ENCODE measurements at regions not wholly inside any gene's neighbourhood (a gene's known extent, or its start where the extent isn't known, plus 50 kb on each side); places are given as distances from the start of the nearest gene placed in this dataset.
"Not testable (repeated sequence)": the region's sequence is repeated elsewhere in the genome, so short reads cannot be mapped to it uniquely, and the experiment has no call there.

GRCh38 chr2:49858113-49858490 lies 703.8 kb upstream of the FSHR start:
- H3K27me3 Mint-ChIP-seq (ENCODE audit: insufficient read depth, unreplicated experiment), result peaks cover 10% of the 10 kb centered on the region
- H3K4me3 Mint-ChIP-seq (ENCODE audit: unreplicated experiment), result no peak overlapping the region
- TF ChIP-seq, protein P1, sequence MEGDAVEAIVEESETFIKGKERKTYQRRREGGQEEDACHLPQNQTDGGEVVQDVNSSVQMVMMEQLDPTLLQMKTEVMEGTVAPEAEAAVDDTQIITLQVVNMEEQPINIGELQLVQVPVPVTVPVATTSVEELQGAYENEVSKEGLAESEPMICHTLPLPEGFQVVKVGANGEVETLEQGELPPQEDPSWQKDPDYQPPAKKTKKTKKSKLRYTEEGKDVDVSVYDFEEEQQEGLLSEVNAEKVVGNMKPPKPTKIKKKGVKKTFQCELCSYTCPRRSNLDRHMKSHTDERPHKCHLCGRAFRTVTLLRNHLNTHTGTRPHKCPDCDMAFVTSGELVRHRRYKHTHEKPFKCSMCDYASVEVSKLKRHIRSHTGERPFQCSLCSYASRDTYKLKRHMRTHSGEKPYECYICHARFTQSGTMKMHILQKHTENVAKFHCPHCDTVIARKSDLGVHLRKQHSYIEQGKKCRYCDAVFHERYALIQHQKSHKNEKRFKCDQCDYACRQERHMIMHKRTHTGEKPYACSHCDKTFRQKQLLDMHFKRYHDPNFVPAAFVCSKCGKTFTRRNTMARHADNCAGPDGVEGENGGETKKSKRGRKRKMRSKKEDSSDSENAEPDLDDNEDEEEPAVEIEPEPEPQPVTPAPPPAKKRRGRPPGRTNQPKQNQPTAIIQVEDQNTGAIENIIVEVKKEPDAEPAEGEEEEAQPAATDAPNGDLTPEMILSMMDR (IDR thresholded peaks at IDR 0.05; ENCODE audit: unreplicated experiment), result no peak
- no peak overlapping the region for H3K27ac Mint-ChIP-seq (ENCODE audit: low read depth, unreplicated experiment)
- no peaks in the 10 kb centered on the region for H3K4me1 Mint-ChIP-seq (ENCODE audit: insufficient read depth, unreplicated experiment)
- DNase-seq (ENCODE audit: unreplicated experiment), result no peak
- no peaks in the 10 kb centered on the region for H3K36me3 Mint-ChIP-seq (ENCODE audit: insufficient read depth, unreplicated experiment)
- ChIA-PET CTCF (no interaction called here), POLR2A (interaction anchor here (0.5 kb wide), 1 partner anchor 85 kb away, joined by 4 read pairs; no protein-coding TSS in a partner anchor)
- BruUV-seq (replicated peaks), result no TSS peak
- H3K9me3 Mint-ChIP-seq (ENCODE audit: unreplicated experiment), result no peaks in the 10 kb centered on the region
- intact Hi-C loops (cut with micrococcal nuclease), result no loop called here

- no TSS peak for BruUV-seq (replicated peaks)
- POLR2A ChIA-PET, result interaction anchor here (0.5 kb wide), 1 partner anchor 85 kb away, joined by 4 read pairs; no protein-coding TSS in a partner anchor
- peaks cover 10% of the 10 kb centered on the region for H3K27me3 Mint-ChIP-seq (ENCODE audit: insufficient read depth, unreplicated experiment)
Measured at GRCh38 chr2:49857371-49858112, 703.2 kb upstream of the FSHR start.

DNA sequence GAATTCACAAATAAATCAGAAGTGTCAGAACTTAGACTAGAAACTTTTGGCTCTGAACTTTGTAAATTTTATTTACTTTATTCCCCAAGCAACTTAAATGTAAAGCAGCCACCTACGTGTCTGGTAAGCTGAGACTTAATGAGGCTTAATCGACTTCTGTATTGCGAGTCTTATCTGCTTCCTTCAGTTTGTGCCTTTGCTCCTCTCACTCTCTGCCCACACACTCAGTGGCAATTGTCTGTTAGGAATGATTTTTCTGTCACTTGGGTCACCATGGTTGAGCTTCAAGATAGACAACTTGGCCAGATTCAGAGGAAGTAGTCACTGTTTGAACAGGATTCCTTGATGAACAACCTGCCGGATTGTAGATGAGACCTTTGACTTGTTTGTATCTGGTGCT lies 691.4 kb upstream of the FSHR start:
- TF ChIP-seq, protein P1 (IDR thresholded peaks at IDR 0.05; ENCODE audit: unreplicated experiment), result no peak
- DNase-seq (ENCODE audit: unreplicated experiment), result no peak
- intact Hi-C loops (cut with micrococcal nuclease), result no loop called here
- Mint-ChIP-seq H3K27me3 (ENCODE audit: insufficient read depth, unreplicated experiment) (peaks cover 36% of the 10 kb centered on the region), H3K27ac (ENCODE audit: low read depth, unreplicated experiment) (no peak overlapping the region), H3K4me3 (ENCODE audit: unreplicated experiment) (no peak overlapping the region), H3K9me3 (ENCODE audit: unreplicated experiment) (no peaks in the 10 kb centered on the region), H3K4me1 (ENCODE audit: insufficient read depth, unreplicated experiment) (no peaks in the 10 kb centered on the region), H3K36me3 (ENCODE audit: insufficient read depth, unreplicated experiment) (no peaks in the 10 kb centered on the region)
- no TSS peak for BruUV-seq (replicated peaks)
- POLR2A ChIA-PET, result no interaction called here
- CTCF ChIA-PET, result interaction anchor here (0.7 kb wide), 1 partner anchor 451 kb away, joined by 4 read pairs; no protein-coding TSS in a partner anchor

More at GRCh38 chr2:49857371-49858112, 703.2 kb upstream of the FSHR start:
- no peak overlapping the region for H3K27ac Mint-ChIP-seq (ENCODE audit: low read depth, unreplicated experiment)
- TF ChIP-seq, protein P1 (IDR thresholded peaks at IDR 0.05; ENCODE audit: unreplicated experiment), result no peak
- H3K36me3 Mint-ChIP-seq (ENCODE audit: insufficient read depth, unreplicated experiment), result no peaks in the 10 kb centered on the region
- H3K9me3 Mint-ChIP-seq (ENCODE audit: unreplicated experiment), result no peaks in the 10 kb centered on the region
- CTCF ChIA-PET, result no interaction called here
- intact Hi-C loops (cut with micrococcal nuclease), result no loop called here
- H3K4me1 Mint-ChIP-seq (ENCODE audit: insufficient read depth, unreplicated experiment), result no peaks in the 10 kb centered on the region
- DNase-seq (ENCODE audit: unreplicated experiment), result no peak
- H3K4me3 Mint-ChIP-seq (ENCODE audit: unreplicated experiment), result no peak overlapping the region

DNA sequence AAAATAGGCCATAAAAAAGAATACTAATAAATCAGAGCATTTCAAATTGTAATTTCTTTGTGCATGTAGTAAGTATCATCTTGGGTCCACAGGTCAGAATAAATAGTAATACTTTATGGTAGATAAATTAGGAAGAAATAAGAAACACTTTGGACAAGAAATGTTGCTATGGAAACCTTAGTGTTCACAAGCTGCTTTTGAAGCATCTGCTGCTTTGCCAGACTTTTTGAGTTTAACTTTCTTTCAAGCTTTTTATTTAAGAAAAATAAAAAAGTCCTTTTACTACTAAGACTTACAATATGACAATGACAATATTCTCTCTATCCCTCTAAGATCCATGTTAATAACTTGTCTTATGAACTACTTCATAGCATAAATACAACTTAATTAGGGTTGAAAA lies 690.7 kb upstream of the FSHR start:
- intact Hi-C loops (cut with micrococcal nuclease), result no loop called here
- BruUV-seq (replicated peaks), result no TSS peak
- peaks cover 36% of the 10 kb centered on the region for H3K27me3 Mint-ChIP-seq (ENCODE audit: insufficient read depth, unreplicated experiment)
- TF ChIP-seq, protein P1 (IDR thresholded peaks at IDR 0.05; ENCODE audit: unreplicated experiment), result no peak
- H3K9me3 Mint-ChIP-seq (ENCODE audit: unreplicated experiment), result no peaks in the 10 kb centered on the region
- POLR2A ChIA-PET, result no interaction called here
- DNase-seq (ENCODE audit: unreplicated experiment), result no peak
- CTCF ChIA-PET, result no interaction called here
- H3K4me3 Mint-ChIP-seq (ENCODE audit: unreplicated experiment), result no peak overlapping the region
- no peaks in the 10 kb centered on the region for H3K36me3 Mint-ChIP-seq (ENCODE audit: insufficient read depth, unreplicated experiment)
- no peaks in the 10 kb centered on the region for H3K4me1 Mint-ChIP-seq (ENCODE audit: insufficient read depth, unreplicated experiment)
- H3K27ac Mint-ChIP-seq (ENCODE audit: low read depth, unreplicated experiment), result no peak overlapping the region

DNA sequence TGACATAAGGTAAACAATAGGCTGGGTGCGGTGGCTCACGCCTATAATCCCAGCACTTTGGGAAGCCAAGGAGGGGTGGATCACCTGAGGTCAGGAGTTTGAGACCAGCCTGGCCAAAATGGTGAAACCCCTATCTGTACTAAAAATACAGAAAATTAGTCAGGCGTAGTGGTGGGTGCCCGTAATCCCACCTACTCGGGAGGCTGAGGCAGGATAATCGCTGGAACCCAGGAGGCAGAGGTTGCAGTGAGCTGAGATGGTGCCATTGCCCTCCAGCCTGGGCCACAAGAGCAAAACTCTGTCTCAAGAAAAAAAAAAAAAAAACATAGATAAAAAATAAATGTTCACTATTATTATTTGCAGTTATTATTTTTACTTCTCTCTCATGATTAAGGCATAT lies 689.8 kb upstream of the FSHR start:
- H3K4me1 Mint-ChIP-seq (ENCODE audit: insufficient read depth, unreplicated experiment); H3K36me3 Mint-ChIP-seq (ENCODE audit: insufficient read depth, unreplicated experiment); intact Hi-C loops (cut with micrococcal nuclease); CTCF ChIA-PET; H3K27ac Mint-ChIP-seq (ENCODE audit: low read depth, unreplicated experiment); POLR2A ChIA-PET; BruUV-seq (replicated peaks); DNase-seq (ENCODE audit: unreplicated experiment); H3K4me3 Mint-ChIP-seq (ENCODE audit: unreplicated experiment); H3K9me3 Mint-ChIP-seq (ENCODE audit: unreplicated experiment): not testable (repeated sequence)
- H3K27me3 Mint-ChIP-seq (ENCODE audit: insufficient read depth, unreplicated experiment), result peaks cover 39% of the 10 kb centered on the region
